ENCODE measurements at regions not wholly inside any gene's neighbourhood (a gene's known extent, or its start where the extent isn't known, plus 50 kb on each side); places are given as distances from the start of the nearest gene placed in this dataset.

DNA sequence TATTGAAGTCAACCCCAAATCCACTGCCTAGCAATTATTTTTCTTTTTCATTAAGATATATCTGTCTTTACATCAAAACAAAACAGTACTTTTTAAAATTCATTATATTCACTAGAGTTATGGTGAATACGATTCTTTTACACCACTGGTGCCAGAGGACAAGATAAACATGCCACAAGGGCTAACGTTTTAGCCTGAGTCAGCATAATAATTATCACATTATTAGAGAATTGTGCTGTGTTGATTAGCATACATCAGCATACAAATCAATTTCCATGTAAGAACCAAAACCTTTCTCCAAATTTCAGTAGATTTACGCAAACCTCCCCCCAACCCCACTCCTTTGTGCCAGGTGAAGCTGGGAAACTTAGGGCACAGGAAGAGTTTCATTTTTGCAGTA, 131.1 kb upstream of the TMEM106B start:
- POLR2A ChIA-PET = no interaction called here

DNA sequence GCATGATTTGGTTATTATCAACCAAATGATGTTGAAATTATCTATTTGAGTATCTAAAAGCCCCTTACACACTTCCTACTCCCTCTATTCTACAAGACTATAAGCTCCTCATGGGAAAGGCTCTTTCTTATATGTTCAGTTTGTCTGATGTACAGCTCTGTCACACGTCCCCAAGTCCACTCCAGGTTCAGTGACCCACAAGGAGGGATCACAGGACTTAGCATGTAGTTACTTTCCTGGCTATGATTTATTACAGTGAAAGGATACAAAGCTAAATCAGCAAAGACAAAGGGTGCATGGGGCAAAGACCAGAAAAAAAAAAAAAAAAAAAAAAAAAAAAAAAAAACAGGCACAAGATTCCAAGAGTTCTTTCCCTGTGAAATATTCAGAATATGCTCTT, 125.6 kb upstream of the TMEM106B start:
- Mint-ChIP-seq H3K36me3 (ENCODE audit: low read depth) (no peaks in the 10 kb centered on the region), H3K9me3 (ENCODE audit: low read depth) (peaks cover 3% of the 10 kb centered on the region), H3K27me3 (peaks cover 3% of the 10 kb centered on the region), H3K27ac (no peak overlapping the region), H3K4me3 (no peak overlapping the region), H3K4me1 (no peaks in the 10 kb centered on the region)
- POLR2A ChIA-PET = no interaction called here
- intact Hi-C loops (cut with DNase I, micrococcal nuclease) = no loop called here
- ATAC-seq (no peak), DNase-seq (no peak)
- CTCF ChIA-PET = no interaction called here

More for the DNA sequence above, 131.1 kb upstream of the TMEM106B start:
- no peak overlapping the region for H3K27ac Mint-ChIP-seq
- peaks cover 11% of the 10 kb centered on the region for H3K9me3 Mint-ChIP-seq (ENCODE audit: low read depth)
- DNase-seq = no peak
- H3K36me3 Mint-ChIP-seq (ENCODE audit: low read depth) = no peaks in the 10 kb centered on the region
- no peak overlapping the region for H3K4me3 Mint-ChIP-seq
- no peaks in the 10 kb centered on the region for H3K27me3 Mint-ChIP-seq
- intact Hi-C loops (cut with DNase I, micrococcal nuclease) = no loop called here
- ATAC-seq = no peak
- CTCF ChIA-PET = interaction anchor here (1.2 kb wide), 1 partner anchor 242 kb away, joined by 3 read pairs; no protein-coding TSS in a partner anchor
- no peaks in the 10 kb centered on the region for H3K4me1 Mint-ChIP-seq

DNA sequence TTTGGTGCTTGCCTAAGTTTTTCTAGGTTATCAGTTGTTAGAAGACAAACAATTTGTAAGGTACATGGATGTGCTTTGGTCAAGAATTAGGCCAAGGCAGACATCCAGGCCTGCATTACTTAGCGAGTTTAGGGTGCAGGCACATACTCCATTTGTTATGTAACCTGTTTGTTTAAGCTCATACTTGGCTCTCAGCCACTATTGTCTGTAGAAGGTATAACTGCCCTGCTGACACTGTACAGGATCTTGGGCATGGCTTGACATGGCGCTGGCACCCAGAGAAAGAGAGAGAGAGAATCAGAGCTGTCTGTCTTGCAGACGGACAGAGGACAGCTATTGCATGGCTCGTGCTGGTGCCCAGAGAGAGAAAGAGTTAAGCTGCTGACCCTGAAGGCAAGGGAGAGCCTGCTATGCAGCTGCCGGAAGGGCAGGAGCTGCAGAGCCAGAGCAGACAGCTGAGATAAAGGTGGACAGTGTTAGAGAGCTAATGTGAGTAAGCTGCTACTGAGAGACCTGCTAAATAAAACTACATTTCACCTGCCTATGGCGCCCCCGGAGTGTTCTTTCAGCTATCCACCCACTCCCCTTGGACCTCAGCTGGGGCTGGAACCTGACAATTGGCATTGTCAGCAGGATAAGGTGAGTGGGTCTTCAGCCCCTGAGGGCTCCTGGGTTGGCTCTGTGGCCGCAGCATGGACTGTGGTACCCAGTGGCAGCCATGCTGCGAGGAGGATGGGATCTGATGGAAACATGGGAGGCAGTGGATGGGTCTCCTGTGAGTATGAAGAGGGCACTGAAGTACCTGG, 120.9 kb upstream of the TMEM106B start:
- Mint-ChIP-seq H3K27me3 (peaks cover 3% of the 10 kb centered on the region), H3K36me3 (ENCODE audit: low read depth) (no peaks in the 10 kb centered on the region), H3K4me1 (no peaks in the 10 kb centered on the region), H3K4me3 (no peak overlapping the region), H3K27ac (no peak overlapping the region), H3K9me3 (ENCODE audit: low read depth) (peaks cover 3% of the 10 kb centered on the region)
- no peak for DNase-seq
- ChIA-PET CTCF (interaction anchor here (1.0 kb wide), 1 partner anchor 69 kb away, joined by 3 read pairs; no protein-coding TSS in a partner anchor), POLR2A (no interaction called here)
- intact Hi-C loops (cut with DNase I, micrococcal nuclease) = no loop called here
- ATAC-seq = no peak

DNA sequence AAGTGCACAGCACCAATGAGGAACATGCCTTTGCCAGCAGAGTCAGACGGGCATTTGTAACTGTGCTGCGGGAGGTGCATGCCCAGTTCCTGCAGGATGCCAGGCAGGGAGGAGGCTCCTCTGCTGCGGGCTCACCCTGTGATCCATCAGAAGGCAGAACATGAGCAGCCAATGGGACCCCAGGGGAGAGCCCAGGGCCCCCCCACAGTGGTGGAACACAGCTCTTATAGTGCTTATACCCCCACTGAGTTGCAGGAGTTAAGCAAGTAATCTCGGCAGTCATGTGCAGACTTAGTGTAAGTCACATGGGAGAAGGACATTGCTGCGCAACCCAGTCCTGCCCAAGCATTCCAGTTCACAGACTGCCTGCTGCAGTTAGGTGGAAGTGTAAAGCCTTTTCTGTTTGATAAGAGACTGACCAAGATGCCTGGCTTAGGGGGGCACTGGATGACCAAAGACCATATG, 120.3 kb upstream of the TMEM106B start:
- no peak overlapping the region for H3K4me3 Mint-ChIP-seq
- ChIA-PET POLR2A (no interaction called here), CTCF (no interaction called here)
- ATAC-seq = no peak
- peaks cover 3% of the 10 kb centered on the region for H3K9me3 Mint-ChIP-seq (ENCODE audit: low read depth)
- H3K27me3 Mint-ChIP-seq = no peaks in the 10 kb centered on the region
- H3K36me3 Mint-ChIP-seq (ENCODE audit: low read depth) = no peaks in the 10 kb centered on the region
- intact Hi-C loops (cut with DNase I, micrococcal nuclease) = no loop called here
- no peak overlapping the region for H3K27ac Mint-ChIP-seq
- no peak for DNase-seq
- H3K4me1 Mint-ChIP-seq = no peaks in the 10 kb centered on the region

DNA sequence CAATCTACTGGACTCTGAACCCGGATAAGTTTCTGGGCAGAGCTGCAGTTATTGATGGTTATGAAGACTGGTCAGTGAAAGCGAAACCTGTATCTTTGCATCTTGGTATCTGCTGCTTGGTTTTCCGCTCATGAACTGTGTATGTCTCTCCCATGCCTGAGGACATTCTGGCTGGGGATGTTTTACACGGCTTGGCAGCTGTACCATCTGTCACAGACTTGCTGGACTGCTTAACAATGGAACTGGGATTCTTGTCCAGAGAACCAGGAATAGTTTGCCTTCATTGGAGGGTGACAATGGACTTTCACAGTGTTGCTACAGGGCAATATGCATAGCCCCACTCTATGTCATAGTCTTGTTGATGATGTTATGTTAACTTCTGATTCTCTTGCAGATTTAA, 119.9 kb upstream of the TMEM106B start:
- H3K27me3 Mint-ChIP-seq = no peaks in the 10 kb centered on the region
- H3K4me3 Mint-ChIP-seq = no peak overlapping the region
- no peaks in the 10 kb centered on the region for H3K4me1 Mint-ChIP-seq
- intact Hi-C loops (cut with DNase I, micrococcal nuclease) = no loop called here
- no peak overlapping the region for H3K27ac Mint-ChIP-seq
- CTCF ChIA-PET = no interaction called here
- ATAC-seq = no peak
- H3K9me3 Mint-ChIP-seq (ENCODE audit: low read depth) = peaks cover 3% of the 10 kb centered on the region
- no peak for DNase-seq
- no peaks in the 10 kb centered on the region for H3K36me3 Mint-ChIP-seq (ENCODE audit: low read depth)
- POLR2A ChIA-PET = no interaction called here

DNA sequence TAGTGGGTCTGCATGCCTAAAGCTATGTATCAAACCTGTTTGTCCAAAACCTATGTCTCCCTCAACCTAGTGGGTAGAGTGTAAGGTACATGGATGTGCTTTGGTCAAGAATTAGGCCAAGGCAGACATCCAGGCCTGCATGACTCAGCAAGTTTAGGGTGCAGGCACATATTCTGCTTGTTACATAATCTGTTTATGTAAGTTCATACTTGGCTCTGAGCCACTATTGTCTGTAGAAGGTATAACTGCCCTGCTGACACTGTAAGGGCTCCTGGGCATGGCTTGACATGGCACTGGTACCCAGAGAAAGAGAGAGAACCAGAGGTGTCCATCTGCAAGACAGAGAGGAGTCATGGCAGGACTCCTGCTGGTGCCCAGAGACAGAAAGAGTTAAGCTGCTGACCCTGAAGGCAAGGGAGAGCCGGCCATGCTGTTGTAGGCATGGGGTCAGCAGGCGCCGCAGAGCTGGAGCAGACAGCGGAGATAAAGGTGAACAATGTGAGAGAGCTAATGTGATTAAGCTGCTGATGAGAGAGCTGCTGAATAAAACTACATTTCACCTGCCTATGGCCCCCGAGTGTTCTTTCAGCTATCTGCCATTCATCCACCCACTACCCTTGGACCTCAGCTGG, 118.5 kb upstream of the TMEM106B start:
- ChIA-PET POLR2A (no interaction called here), CTCF (no interaction called here)
- no peaks in the 10 kb centered on the region for H3K27me3 Mint-ChIP-seq
- DNase-seq (no peak), ATAC-seq (no peak)
- H3K27ac Mint-ChIP-seq = no peak overlapping the region
- H3K9me3 Mint-ChIP-seq (ENCODE audit: low read depth) = no peaks in the 10 kb centered on the region
- H3K4me1 Mint-ChIP-seq = no peaks in the 10 kb centered on the region
- H3K36me3 Mint-ChIP-seq (ENCODE audit: low read depth) = no peaks in the 10 kb centered on the region
- H3K4me3 Mint-ChIP-seq = no peak overlapping the region
- intact Hi-C loops (cut with DNase I, micrococcal nuclease) = no loop called here

DNA sequence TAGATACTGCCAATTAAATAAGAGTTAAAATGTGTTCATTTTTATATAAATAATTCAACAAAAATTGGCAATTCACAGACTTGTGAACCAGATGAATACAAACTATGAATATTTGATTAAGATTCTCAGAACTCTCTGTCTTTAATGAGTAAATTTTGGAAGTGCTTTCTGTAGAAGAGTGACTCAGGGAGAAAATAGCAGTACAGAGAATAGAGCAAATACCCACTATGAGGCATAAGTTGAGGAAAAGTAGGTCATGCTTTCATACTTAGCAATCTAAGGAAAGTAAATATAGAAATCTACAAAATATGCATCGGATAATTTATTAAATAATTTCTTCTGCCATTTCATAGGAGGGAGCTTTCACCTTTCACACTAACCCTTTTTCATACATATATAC, 117.7 kb upstream of the TMEM106B start:
- no peaks in the 10 kb centered on the region for H3K27me3 Mint-ChIP-seq
- CTCF ChIA-PET = interaction anchor here (0.8 kb wide), 1 partner anchor 28 kb away, joined by 3 read pairs; no protein-coding TSS in a partner anchor
- H3K4me1 Mint-ChIP-seq = no peaks in the 10 kb centered on the region
- no peak overlapping the region for H3K27ac Mint-ChIP-seq
- no peak for DNase-seq
- POLR2A ChIA-PET = no interaction called here
- no peaks in the 10 kb centered on the region for H3K9me3 Mint-ChIP-seq (ENCODE audit: low read depth)
- no peak for ATAC-seq
- no peak overlapping the region for H3K4me3 Mint-ChIP-seq
- H3K36me3 Mint-ChIP-seq (ENCODE audit: low read depth) = no peaks in the 10 kb centered on the region
- intact Hi-C loops (cut with DNase I, micrococcal nuclease) = no loop called here

DNA sequence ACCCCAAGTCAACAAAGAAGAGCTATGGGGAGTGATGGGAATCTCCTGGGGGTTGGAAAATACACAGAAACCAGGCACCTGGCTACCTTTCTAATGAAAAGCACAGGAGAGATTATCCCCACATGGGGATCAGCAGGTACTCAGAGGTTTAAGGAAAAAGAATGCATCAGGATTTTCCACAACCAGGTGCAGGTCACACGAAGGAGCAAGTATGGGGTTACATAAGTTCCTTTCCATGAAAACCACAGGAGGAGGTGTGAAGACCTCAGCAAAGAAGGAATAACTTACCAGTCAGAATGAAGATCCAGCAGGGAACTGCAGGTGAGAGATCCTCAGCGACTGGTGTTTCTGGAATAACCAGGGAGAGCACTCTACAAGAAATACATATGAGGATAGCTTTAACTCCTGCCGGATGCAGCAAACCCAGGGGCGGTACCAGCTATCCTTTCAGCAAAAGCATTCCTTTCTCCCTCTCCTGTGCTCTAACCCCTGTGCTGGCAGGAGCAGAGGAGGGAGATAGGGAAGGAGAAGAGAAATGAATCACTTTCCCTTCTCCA, 116.7 kb upstream of the TMEM106B start:
- no peaks in the 10 kb centered on the region for H3K36me3 Mint-ChIP-seq (ENCODE audit: low read depth)
- no peaks in the 10 kb centered on the region for H3K4me1 Mint-ChIP-seq
- no peak for ATAC-seq
- CTCF ChIA-PET = interaction anchor here (0.8 kb wide), 1 partner anchor 29 kb away, joined by 3 read pairs; no protein-coding TSS in a partner anchor
- no peak for DNase-seq
- no peak overlapping the region for H3K4me3 Mint-ChIP-seq
- intact Hi-C loops (cut with DNase I, micrococcal nuclease) = no loop called here
- peaks cover 4% of the 10 kb centered on the region for H3K9me3 Mint-ChIP-seq (ENCODE audit: low read depth)
- no peaks in the 10 kb centered on the region for H3K27me3 Mint-ChIP-seq
- POLR2A ChIA-PET = no interaction called here
- H3K27ac Mint-ChIP-seq = no peak overlapping the region

DNA sequence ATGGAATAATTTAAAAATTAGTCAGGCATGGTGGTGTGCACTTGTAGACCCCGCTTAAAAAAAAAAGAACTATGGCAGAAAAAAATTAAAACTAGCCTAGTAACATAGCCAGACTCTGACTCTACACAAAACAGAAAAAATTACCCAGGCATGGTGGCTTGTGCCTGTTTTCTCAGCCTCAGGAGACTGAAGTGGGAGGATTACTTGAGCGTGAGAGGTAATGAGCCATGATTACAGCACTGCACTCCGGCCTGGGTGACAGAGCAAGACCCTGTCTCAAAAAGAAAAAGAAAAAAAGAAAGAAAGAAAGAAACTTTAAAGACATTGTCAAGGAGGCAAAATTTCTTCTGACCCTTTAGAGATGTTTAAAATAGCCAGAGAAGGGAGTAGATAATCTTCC, 109.0 kb upstream of the TMEM106B start:
- Mint-ChIP-seq H3K27me3 (no peaks in the 10 kb centered on the region), H3K27ac (no peak overlapping the region), H3K4me1 (no peaks in the 10 kb centered on the region), H3K4me3 (no peak overlapping the region), H3K36me3 (ENCODE audit: low read depth) (no peaks in the 10 kb centered on the region), H3K9me3 (ENCODE audit: low read depth) (peaks cover 4% of the 10 kb centered on the region)
- no peak for DNase-seq
- ATAC-seq = no peak
- CTCF ChIA-PET = no interaction called here
- intact Hi-C loops (cut with DNase I, micrococcal nuclease) = no loop called here
- POLR2A ChIA-PET = no interaction called here

DNA sequence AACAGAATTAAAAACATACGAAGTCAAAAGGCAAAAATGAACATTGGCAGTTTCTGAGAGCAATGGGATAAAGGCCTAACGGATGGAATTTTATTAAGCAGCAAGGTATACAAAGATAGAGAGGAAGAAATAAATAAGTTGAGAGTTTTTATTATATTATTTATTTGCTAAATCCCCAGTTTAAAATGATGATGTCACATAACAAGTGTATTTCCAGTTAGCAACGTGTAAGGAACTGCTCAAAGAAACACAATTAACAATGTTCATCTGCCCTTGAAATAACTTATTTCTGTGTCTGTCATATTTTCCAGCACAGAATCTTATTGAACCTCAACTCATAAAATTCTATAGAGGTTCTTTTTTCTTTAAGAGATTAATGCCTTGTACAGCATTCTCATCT, 108.6 kb upstream of the TMEM106B start:
- no peak overlapping the region for H3K27ac Mint-ChIP-seq
- intact Hi-C loops (cut with DNase I, micrococcal nuclease) = no loop called here
- DNase-seq (no peak), ATAC-seq (no peak)
- peaks cover 4% of the 10 kb centered on the region for H3K9me3 Mint-ChIP-seq (ENCODE audit: low read depth)
- H3K4me3 Mint-ChIP-seq = no peak overlapping the region
- ChIA-PET CTCF (no interaction called here), POLR2A (no interaction called here)
- H3K27me3 Mint-ChIP-seq = no peaks in the 10 kb centered on the region
- H3K36me3 Mint-ChIP-seq (ENCODE audit: low read depth) = no peaks in the 10 kb centered on the region
- no peaks in the 10 kb centered on the region for H3K4me1 Mint-ChIP-seq

DNA sequence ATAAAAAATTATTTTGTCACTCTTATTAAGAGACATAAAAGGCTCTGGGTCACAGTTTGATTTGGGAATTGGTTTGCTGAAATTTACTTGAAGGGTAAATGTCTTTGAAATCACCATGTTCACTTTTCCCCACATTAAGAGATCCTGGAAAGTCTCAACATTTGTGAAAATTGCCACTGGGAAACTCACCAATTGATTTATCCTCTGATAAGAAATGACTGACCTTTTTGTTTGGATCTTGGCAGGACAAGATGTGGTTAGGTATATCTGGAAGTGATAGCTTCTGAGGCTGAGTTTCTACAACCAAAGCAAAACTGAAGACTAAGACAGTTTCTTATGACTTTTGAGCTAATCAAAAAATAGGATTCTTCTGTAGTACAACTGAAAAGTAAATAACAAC, 107.1 kb upstream of the TMEM106B start:
- Mint-ChIP-seq H3K4me3 (no peak overlapping the region), H3K27ac (no peak overlapping the region), H3K27me3 (no peaks in the 10 kb centered on the region), H3K9me3 (ENCODE audit: low read depth) (peaks cover 4% of the 10 kb centered on the region), H3K36me3 (ENCODE audit: low read depth) (no peaks in the 10 kb centered on the region), H3K4me1 (no peaks in the 10 kb centered on the region)
- intact Hi-C loops (cut with DNase I, micrococcal nuclease) = no loop called here
- POLR2A ChIA-PET = no interaction called here
- DNase-seq (no peak), ATAC-seq (no peak)
- CTCF ChIA-PET = no interaction called here

DNA sequence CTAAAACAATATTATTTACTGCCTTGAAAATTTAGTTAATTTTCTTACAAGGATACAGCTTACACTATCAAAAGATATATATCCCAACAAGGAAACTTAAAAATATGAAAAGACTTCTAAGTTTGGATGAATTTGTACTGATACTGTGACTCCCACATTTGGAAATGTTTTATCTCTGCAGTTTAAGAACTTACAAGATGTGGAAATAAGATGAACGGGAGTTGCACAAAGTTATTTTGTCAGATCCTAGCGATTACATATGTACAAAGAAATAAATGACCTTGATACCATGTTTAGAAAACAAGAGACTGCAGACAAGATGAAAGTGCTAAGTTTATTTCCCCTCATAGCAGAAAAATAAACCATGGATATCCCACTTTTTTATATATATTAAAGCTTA, 103.7 kb upstream of the TMEM106B start:
- POLR2A ChIA-PET = no interaction called here
- Mint-ChIP-seq H3K36me3 (ENCODE audit: low read depth) (no peaks in the 10 kb centered on the region), H3K27ac (no peak overlapping the region), H3K4me3 (no peak overlapping the region), H3K4me1 (peaks cover 6% of the 10 kb centered on the region), H3K9me3 (ENCODE audit: low read depth) (no peaks in the 10 kb centered on the region), H3K27me3 (peaks cover 21% of the 10 kb centered on the region)
- CTCF ChIA-PET = no interaction called here
- no peak for ATAC-seq
- DNase-seq = no peak
- intact Hi-C loops (cut with DNase I, micrococcal nuclease) = no loop called here
